ENCODE measurements at regions not wholly inside any gene's neighbourhood (a gene's known extent, or its start where the extent isn't known, plus 50 kb on each side); places are given as distances from the start of the nearest gene placed in this dataset.

- no peak overlapping the region for H3K4me3 ChIP-seq
- ATAC-seq (no peak), FAIRE-seq (no peak), DNase-seq (ENCODE audit: extremely low read depth in 1 of 4, low spot score in 3 of 4) (no peak)
- H3K27me3 ChIP-seq (ENCODE audit: control insufficient read depth in 2 of 2, insufficient read depth in 2 of 2, low read length in 2 of 2) = no peaks in the 10 kb centered on the region
- ChIA-PET POLR2A (no interaction called here), CTCF (ENCODE audit: low intra/inter-chr PET ratio) (no interaction called here)
- no peaks in the 10 kb centered on the region for H3K9me1 ChIP-seq (ENCODE audit: control insufficient read depth, insufficient read depth, low read length)
- H3K4me2 ChIP-seq (ENCODE audit: insufficient read depth, low read length) = no peak overlapping the region
- H4K20me1 ChIP-seq (replicated peaks; ENCODE audit: control insufficient read depth, insufficient read depth, low read length) = no peaks in the 10 kb centered on the region
- H3K4me1 ChIP-seq (replicated peaks in 1 of 2; ENCODE audit: control insufficient read depth in 2 of 2, insufficient read depth in 2 of 2, low read length in 2 of 2) = no peaks in the 10 kb centered on the region
- no peaks in the 10 kb centered on the region for H3K79me2 ChIP-seq (ENCODE audit: control insufficient read depth, insufficient read depth, low read length)
- H3K9ac ChIP-seq (ENCODE audit: insufficient read depth in 1 of 2, low read depth in 2 of 2, low read length in 2 of 2) = no peak overlapping the region
- intact Hi-C loops (cut with micrococcal nuclease) (no loop called here), in situ Hi-C loops (cut with MboI) (no loop called here)
- H3K27ac ChIP-seq (ENCODE audit: extremely low read depth, low read depth, low read length) = no peak overlapping the region
- BruUV-seq (replicated peaks) = no TSS peak
- H3K36me3 ChIP-seq (ENCODE audit: control insufficient read depth, insufficient read depth, low read length) = no peaks in the 10 kb centered on the region
- H3K9me3 ChIP-seq (replicated peaks; ENCODE audit: control insufficient read depth, insufficient read depth, low read depth, low read length) = no peaks in the 10 kb centered on the region
- H2AFZ ChIP-seq (ENCODE audit: low read depth, low read length) = no peak overlapping the region
- 10% methylated on average over 1 of the region's 1 CpG for WGBS (ENCODE audit: insufficient coverage, low coverage, missing lambda C conversion rate)
- TF ChIP-seq GTF2E2 (tag; IDR thresholded peaks at IDR 0.05) (no peak), CBFB (CRISPR knock-in tag; IDR thresholded peaks at IDR 0.05) (no peak), MCM2 (IDR thresholded peaks at IDR 0.05; ENCODE audit: low read depth) (no peak), BRF1 (IDR thresholded peaks at IDR 0.05; ENCODE audit: borderline replicate concordance, extremely low read depth, insufficient read length) (no peak), PHF21A (IDR thresholded peaks at IDR 0.05; ENCODE audit: borderline replicate concordance, low read depth) (no peak), VEZF1 (CRISPR knock-in tag; IDR thresholded peaks at IDR 0.05) (no peak), HDAC8 (tag; IDR thresholded peaks at IDR 0.05) (no peak), CREM (IDR thresholded peaks at IDR 0.05; ENCODE audit: low read depth) (no peak)
- TF ChIP-seq, protein P1, sequence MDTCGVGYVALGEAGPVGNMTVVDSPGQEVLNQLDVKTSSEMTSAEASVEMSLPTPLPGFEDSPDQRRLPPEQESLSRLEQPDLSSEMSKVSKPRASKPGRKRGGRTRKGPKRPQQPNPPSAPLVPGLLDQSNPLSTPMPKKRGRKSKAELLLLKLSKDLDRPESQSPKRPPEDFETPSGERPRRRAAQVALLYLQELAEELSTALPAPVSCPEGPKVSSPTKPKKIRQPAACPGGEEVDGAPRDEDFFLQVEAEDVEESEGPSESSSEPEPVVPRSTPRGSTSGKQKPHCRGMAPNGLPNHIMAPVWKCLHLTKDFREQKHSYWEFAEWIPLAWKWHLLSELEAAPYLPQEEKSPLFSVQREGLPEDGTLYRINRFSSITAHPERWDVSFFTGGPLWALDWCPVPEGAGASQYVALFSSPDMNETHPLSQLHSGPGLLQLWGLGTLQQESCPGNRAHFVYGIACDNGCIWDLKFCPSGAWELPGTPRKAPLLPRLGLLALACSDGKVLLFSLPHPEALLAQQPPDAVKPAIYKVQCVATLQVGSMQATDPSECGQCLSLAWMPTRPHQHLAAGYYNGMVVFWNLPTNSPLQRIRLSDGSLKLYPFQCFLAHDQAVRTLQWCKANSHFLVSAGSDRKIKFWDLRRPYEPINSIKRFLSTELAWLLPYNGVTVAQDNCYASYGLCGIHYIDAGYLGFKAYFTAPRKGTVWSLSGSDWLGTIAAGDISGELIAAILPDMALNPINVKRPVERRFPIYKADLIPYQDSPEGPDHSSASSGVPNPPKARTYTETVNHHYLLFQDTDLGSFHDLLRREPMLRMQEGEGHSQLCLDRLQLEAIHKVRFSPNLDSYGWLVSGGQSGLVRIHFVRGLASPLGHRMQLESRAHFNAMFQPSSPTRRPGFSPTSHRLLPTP (IDR thresholded peaks at IDR 0.05; ENCODE audit: borderline replicate concordance, extremely low read depth, insufficient read length) = no peak
- TF ChIP-seq, protein P2, sequence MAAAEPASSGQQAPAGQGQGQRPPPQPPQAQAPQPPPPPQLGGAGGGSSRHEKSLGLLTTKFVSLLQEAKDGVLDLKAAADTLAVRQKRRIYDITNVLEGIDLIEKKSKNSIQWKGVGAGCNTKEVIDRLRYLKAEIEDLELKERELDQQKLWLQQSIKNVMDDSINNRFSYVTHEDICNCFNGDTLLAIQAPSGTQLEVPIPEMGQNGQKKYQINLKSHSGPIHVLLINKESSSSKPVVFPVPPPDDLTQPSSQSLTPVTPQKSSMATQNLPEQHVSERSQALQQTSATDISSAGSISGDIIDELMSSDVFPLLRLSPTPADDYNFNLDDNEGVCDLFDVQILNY (CRISPR knock-in tag; IDR thresholded peaks at IDR 0.05) = no peak
- TF ChIP-seq, protein P3, sequence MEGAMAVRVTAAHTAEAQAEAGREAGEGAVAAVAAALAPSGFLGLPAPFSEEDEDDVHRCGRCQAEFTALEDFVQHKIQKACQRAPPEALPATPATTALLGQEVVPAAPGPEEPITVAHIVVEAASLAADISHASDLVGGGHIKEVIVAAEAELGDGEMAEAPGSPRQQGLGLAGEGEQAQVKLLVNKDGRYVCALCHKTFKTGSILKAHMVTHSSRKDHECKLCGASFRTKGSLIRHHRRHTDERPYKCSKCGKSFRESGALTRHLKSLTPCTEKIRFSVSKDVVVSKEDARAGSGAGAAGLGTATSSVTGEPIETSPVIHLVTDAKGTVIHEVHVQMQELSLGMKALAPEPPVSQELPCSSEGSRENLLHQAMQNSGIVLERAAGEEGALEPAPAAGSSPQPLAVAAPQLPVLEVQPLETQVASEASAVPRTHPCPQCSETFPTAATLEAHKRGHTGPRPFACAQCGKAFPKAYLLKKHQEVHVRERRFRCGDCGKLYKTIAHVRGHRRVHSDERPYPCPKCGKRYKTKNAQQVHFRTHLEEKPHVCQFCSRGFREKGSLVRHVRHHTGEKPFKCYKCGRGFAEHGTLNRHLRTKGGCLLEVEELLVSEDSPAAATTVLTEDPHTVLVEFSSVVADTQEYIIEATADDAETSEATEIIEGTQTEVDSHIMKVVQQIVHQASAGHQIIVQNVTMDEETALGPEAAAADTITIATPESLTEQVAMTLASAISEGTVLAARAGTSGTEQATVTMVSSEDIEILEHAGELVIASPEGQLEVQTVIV (CRISPR knock-in tag; IDR thresholded peaks at IDR 0.05; ENCODE audit: borderline replicate concordance) = no peak
Measured at GRCh38 chr3:90044084-90044816, 936.8 kb downstream of the EPHA3 start.
